Naive thymus-derived CD8-positive, alpha-beta T cell (primary cell): ENCODE measurements at regions not wholly inside any gene's neighbourhood (a gene's known extent, or its start where the extent isn't known, plus 50 kb on each side); places are given as distances from the start of the nearest gene placed in this dataset.
A peak's percentile ranks its signal among the peaks of the same experiment; 100 is the strongest.

ENCODE experiments used
- ATAC-seq, 2 donors: fragments of 150-1000 bp; cut with Tn5 transposase in 1 of 2; sonication (Bioruptor Pico), chemical (Tn5 transposase) in 1 of 2; 1 replicate in 1 of 2; 2 replicates in 1 of 2; pipeline ENCODE4 v1.10.0; 2021; ENCODE audit warnings: mild to moderate bottlenecking in 2 of 2, moderate library complexity in 2 of 2
- POLR2A ChIA-PET: fragments of 350-600 bp; sonication (Branson Sonifier 250); formaldehyde crosslinking; loops from one replicate; lab custom pipeline; 2021; ENCODE audit warnings: antibody characterized with exemption; lab: Charles Lee
- DNase-seq, 10 donors: peaks; one replicate each; pipeline versions ENCODE4 v3.0.0 to v3.0.0-alpha.2; 2020 to 2022
- H3K27ac Mint-ChIP-seq, 10 donors: one replicate each; pipeline ENCODE4 v1.8.0; 2020 to 2022; ENCODE audit warnings: mild to moderate bottlenecking in 10 of 10, mixed read lengths in 10 of 10, moderate library complexity in 4 of 10, inconsistent platforms in 1 of 10
- H3K27me3 Mint-ChIP-seq, 5 donors: one replicate each; pipeline ENCODE4 v1.8.0; 2021 to 2022; ENCODE audit warnings: mixed read lengths in 5 of 5
- H3K36me3 Mint-ChIP-seq, 3 donors: one replicate each; pipeline ENCODE4 v1.8.0; 2020 to 2022; ENCODE audit warnings: mixed read lengths in 3 of 3, mild to moderate bottlenecking in 2 of 3, inconsistent platforms in 1 of 3
- H3K4me1 Mint-ChIP-seq, 4 donors: one replicate each; pipeline ENCODE4 v1.8.0; 2021 to 2022; ENCODE audit warnings: mixed read lengths in 4 of 4
- H3K4me3 Mint-ChIP-seq, 10 donors: one replicate each; pipeline ENCODE4 v1.8.0; 2020 to 2022; ENCODE audit warnings: mild to moderate bottlenecking in 10 of 10, mixed read lengths in 10 of 10, moderate library complexity in 6 of 10, inconsistent platforms in 1 of 10
- H3K9me3 Mint-ChIP-seq, 9 donors: one replicate each; pipeline ENCODE4 v1.8.0; 2020 to 2022; ENCODE audit warnings: mixed read lengths in 9 of 9, mild to moderate bottlenecking in 3 of 9, inconsistent platforms in 1 of 9, moderate library complexity in 1 of 9

GRCh38 chr2:65664931-65665330, 232.5 kb upstream of the SPRED2 start:
- DNase-seq: no peak
- no peak overlapping the region for H3K4me3 Mint-ChIP-seq
- ATAC-seq: no peak
- no peaks in the 10 kb centered on the region for H3K4me1 Mint-ChIP-seq
- POLR2A ChIA-PET: no interaction called here
- H3K27ac Mint-ChIP-seq: no peak overlapping the region
- peaks cover 0 to 10% (median 0%) of the 10 kb centered on the region in 3 donors for H3K36me3 Mint-ChIP-seq
- peaks cover 7 to 26% (median 19%) of the 10 kb centered on the region in 9 donors for H3K9me3 Mint-ChIP-seq
- H3K27me3 Mint-ChIP-seq: peaks cover 0 to 24% (median 3%) of the 10 kb centered on the region in 5 donors

- H3K4me1 Mint-ChIP-seq: no peaks in the 10 kb centered on the region
- H3K36me3 Mint-ChIP-seq: peaks cover 0 to 10% (median 0%) of the 10 kb centered on the region in 3 donors
- peaks cover 0 to 31% (median 3%) of the 10 kb centered on the region in 5 donors for H3K27me3 Mint-ChIP-seq
- H3K27ac Mint-ChIP-seq: peak overlapping the region in 2 of 10 donors; percentile 24 to 38
- H3K4me3 Mint-ChIP-seq: no peak overlapping the region
- H3K9me3 Mint-ChIP-seq: peaks cover 7 to 19% (median 12%) of the 10 kb centered on the region in 9 donors
- POLR2A ChIA-PET: no interaction called here
- ATAC-seq: no peak
- no peak for DNase-seq
Observed at GRCh38 chr2:65663831-65664407, 231.5 kb upstream of the SPRED2 start.

- ATAC-seq: no peak
- Mint-ChIP-seq H3K4me3 (no peak overlapping the region), H3K27ac (no peak overlapping the region), H3K36me3 (no peaks in the 10 kb centered on the region), H3K4me1 (no peaks in the 10 kb centered on the region), H3K9me3 (peaks cover 0 to 9% (median 2%) of the 10 kb centered on the region in 9 donors), H3K27me3 (peaks cover 2 to 33% (median 3%) of the 10 kb centered on the region in 5 donors)
- POLR2A ChIA-PET: no interaction called here
- DNase-seq: no peak
Observed at GRCh38 chr2:65662654-65663432, 230.4 kb upstream of the SPRED2 start.

- peaks cover 2 to 33% (median 9%) of the 10 kb centered on the region in 5 donors for H3K27me3 Mint-ChIP-seq
- H3K9me3 Mint-ChIP-seq: peaks cover 0 to 9% (median 0%) of the 10 kb centered on the region in 9 donors
- POLR2A ChIA-PET: no interaction called here
- no peaks in the 10 kb centered on the region for H3K4me1 Mint-ChIP-seq
- no peaks in the 10 kb centered on the region for H3K36me3 Mint-ChIP-seq
- no peak overlapping the region for H3K4me3 Mint-ChIP-seq
- no peak for ATAC-seq
- H3K27ac Mint-ChIP-seq: no peak overlapping the region
- no peak for DNase-seq
Observed at GRCh38 chr2:65661980-65662653, 229.7 kb upstream of the SPRED2 start.

- Mint-ChIP-seq H3K9me3 (no peaks in the 10 kb centered on the region), H3K4me1 (no peaks in the 10 kb centered on the region), H3K4me3 (no peak overlapping the region), H3K27me3 (peaks cover 2 to 33% (median 8%) of the 10 kb centered on the region in 5 donors), H3K36me3 (no peaks in the 10 kb centered on the region), H3K27ac (no peak overlapping the region)
- DNase-seq: no peak
- ATAC-seq: no peak
- POLR2A ChIA-PET: no interaction called here
Observed at GRCh38 chr2:65660340-65660739, 227.9 kb upstream of the SPRED2 start.

- H3K4me1 Mint-ChIP-seq: no peaks in the 10 kb centered on the region
- ATAC-seq (no peak), DNase-seq (no peak)
- POLR2A ChIA-PET: no interaction called here
- H3K4me3 Mint-ChIP-seq: no peak overlapping the region
- no peaks in the 10 kb centered on the region for H3K36me3 Mint-ChIP-seq
- H3K27me3 Mint-ChIP-seq: peaks cover 2 to 30% (median 7%) of the 10 kb centered on the region in 5 donors
- no peaks in the 10 kb centered on the region for H3K9me3 Mint-ChIP-seq
- H3K27ac Mint-ChIP-seq: no peak overlapping the region
Observed at GRCh38 chr2:65658881-65659280, 226.5 kb upstream of the SPRED2 start.

- no peaks in the 10 kb centered on the region for H3K36me3 Mint-ChIP-seq
- POLR2A ChIA-PET: no interaction called here
- H3K9me3 Mint-ChIP-seq: no peaks in the 10 kb centered on the region
- H3K4me1 Mint-ChIP-seq: no peaks in the 10 kb centered on the region
- ATAC-seq: no peak
- H3K27me3 Mint-ChIP-seq: peaks cover 2 to 24% (median 7%) of the 10 kb centered on the region in 5 donors
- H3K4me3 Mint-ChIP-seq: no peak overlapping the region
- DNase-seq: no peak
- H3K27ac Mint-ChIP-seq: no peak overlapping the region
Observed at GRCh38 chr2:65658266-65658665, 225.9 kb upstream of the SPRED2 start.

- Mint-ChIP-seq H3K27me3 (peaks cover 2 to 9% (median 4%) of the 10 kb centered on the region in 5 donors), H3K4me1 (no peaks in the 10 kb centered on the region), H3K36me3 (no peaks in the 10 kb centered on the region), H3K4me3 (no peak overlapping the region), H3K27ac (no peak overlapping the region), H3K9me3 (no peaks in the 10 kb centered on the region)
- POLR2A ChIA-PET: no interaction called here
- DNase-seq: no peak
- ATAC-seq: no peak
Observed at GRCh38 chr2:65656160-65656718, 223.8 kb upstream of the SPRED2 start.

- POLR2A ChIA-PET: no interaction called here
- Mint-ChIP-seq H3K27me3 (peaks cover 2 to 9% (median 4%) of the 10 kb centered on the region in 5 donors), H3K4me1 (no peaks in the 10 kb centered on the region), H3K36me3 (no peaks in the 10 kb centered on the region), H3K9me3 (no peaks in the 10 kb centered on the region), H3K4me3 (no peak overlapping the region), H3K27ac (no peak overlapping the region)
- DNase-seq: no peak
- no peak for ATAC-seq
Observed at GRCh38 chr2:65655000-65655399, 222.6 kb upstream of the SPRED2 start.

- H3K27ac Mint-ChIP-seq: no peak overlapping the region
- POLR2A ChIA-PET: no interaction called here
- H3K27me3 Mint-ChIP-seq: peaks cover 2 to 9% (median 4%) of the 10 kb centered on the region in 5 donors
- no peak for ATAC-seq
- H3K4me1 Mint-ChIP-seq: no peaks in the 10 kb centered on the region
- H3K36me3 Mint-ChIP-seq: no peaks in the 10 kb centered on the region
- H3K9me3 Mint-ChIP-seq: no peaks in the 10 kb centered on the region
- no peak overlapping the region for H3K4me3 Mint-ChIP-seq
- no peak for DNase-seq
Observed at GRCh38 chr2:65654496-65654895, 222.1 kb upstream of the SPRED2 start.

- no peaks in the 10 kb centered on the region for H3K9me3 Mint-ChIP-seq
- H3K36me3 Mint-ChIP-seq: no peaks in the 10 kb centered on the region
- POLR2A ChIA-PET: no interaction called here
- no peak for DNase-seq
- no peak for ATAC-seq
- H3K27ac Mint-ChIP-seq: no peak overlapping the region
- H3K4me1 Mint-ChIP-seq: no peaks in the 10 kb centered on the region
- no peaks in the 10 kb centered on the region for H3K27me3 Mint-ChIP-seq
- no peak overlapping the region for H3K4me3 Mint-ChIP-seq
Observed at GRCh38 chr2:65652066-65652465, 219.7 kb upstream of the SPRED2 start.

- ATAC-seq: no peak
- Mint-ChIP-seq H3K27ac (no peak overlapping the region), H3K9me3 (no peaks in the 10 kb centered on the region), H3K36me3 (no peaks in the 10 kb centered on the region), H3K4me1 (no peaks in the 10 kb centered on the region), H3K27me3 (no peaks in the 10 kb centered on the region), H3K4me3 (no peak overlapping the region)
- POLR2A ChIA-PET: no interaction called here
- no peak for DNase-seq
Observed at GRCh38 chr2:65649811-65650589, 217.6 kb upstream of the SPRED2 start.
